Activated CD8-positive, alpha-beta memory T cell treated with anti-CD3 and anti-CD28 coated beads, Interleukin-2, amount 50 U/mL, for 24 hours (primary cell): ENCODE measurements at regions not wholly inside any gene's neighbourhood (a gene's known extent, or its start where the extent isn't known, plus 50 kb on each side); places are given as distances from the start of the nearest gene placed in this dataset.

Source experiments
- DNase-seq: peaks from one replicate; pipeline ENCODE4 v3.0.0-alpha.2; 2020; ENCODE audit errors: extremely low read depth

DNA sequence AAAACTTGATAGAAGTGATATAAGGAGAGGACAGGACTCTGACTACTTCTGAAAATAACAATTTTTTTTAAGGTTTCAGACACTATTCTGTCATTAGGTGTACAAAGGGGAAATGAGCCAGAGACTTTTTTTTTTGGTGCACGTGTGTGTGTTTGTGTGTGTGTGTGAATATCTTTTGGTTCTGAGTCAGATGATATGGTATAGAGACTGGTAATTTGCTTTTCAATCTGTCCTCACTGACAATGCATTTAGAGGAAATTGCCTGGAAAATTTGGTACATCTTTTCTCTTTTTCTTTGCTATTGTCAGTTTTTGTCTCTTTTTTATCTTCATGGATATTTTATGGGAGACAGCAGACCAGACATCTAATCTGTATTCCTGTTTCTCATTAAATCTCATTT, 59.3 kb downstream of the DDIT4L start:
- no peak for DNase-seq

DNA sequence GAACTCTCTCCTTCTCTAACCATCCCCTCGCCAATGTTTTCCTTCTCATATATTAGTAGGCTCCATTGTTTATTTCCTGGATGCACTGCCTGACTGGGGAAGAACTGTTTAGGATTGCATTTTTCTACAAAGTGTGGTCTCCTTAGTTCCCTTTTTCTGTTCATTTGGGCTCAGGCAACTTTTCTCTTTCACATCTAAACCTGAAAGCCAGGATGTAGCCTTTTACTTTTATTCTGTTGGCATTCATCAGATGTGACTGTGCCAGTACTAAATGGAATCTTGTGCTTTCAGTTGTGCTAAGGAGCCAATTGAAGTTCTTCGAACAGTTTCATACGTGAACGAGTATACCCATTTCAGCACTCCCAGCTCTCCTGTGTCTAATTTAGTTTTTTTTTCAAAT, 59.8 kb downstream of the DDIT4L start:
- no peak for DNase-seq

DNA sequence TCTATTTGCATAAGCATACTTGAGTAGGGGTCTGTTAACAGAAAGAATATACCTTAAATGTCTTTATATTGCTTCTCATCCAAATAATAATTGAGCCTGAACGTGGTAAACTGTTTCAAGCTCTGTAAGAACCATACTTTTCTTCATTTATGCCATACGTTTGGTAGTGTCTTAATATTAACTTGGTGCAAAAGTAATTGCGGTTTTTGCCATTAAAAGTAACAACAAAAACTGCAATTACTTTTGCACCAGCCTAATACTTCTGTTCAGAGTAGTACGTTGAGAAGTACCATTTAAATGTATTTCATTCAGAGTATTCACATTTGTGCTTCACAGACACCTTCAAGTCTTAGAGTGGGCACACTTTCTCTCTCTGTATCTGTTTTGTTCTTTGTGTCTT, 60.5 kb downstream of the DDIT4L start:
- DNase-seq, result no peak

DNA sequence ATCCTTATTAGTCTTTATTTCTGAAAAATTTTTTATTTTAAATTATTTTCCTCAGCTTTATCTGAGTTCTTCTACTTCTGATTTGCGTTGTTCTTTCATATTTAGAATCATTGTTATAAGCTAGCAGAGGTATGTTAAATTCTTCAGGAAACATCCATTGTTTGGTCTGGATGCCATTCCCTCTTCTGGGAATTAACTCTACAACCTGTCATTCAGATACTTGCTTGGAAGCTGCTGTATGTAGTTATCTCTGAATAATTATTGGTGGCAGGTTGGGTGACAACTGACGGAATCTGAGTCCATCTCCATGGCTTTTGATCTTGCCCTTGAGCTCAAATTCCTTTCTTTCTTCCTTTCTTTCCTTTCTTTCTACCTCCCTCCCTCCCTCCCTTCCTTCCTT, 61.9 kb downstream of the DDIT4L start:
- no peak for DNase-seq

DNA sequence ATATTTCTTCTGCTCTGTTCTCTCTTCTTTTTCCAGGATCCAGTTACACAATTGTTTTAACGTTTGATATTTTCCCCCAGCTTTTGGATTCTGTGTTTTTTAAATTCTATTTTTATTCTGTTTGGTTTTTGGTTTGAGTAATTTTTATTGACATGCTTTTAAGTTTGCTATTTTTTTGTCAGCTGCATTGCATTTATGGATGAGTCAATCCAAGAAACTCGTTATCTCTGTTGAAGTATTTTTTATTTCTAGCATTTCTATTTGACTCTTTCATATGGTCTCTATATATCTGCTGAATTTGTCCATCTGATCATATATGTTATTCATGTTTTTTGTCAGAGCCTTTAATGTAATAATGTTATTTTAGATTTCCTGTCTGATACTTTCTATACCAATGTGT, 65.6 kb downstream of the DDIT4L start:
- no peak for DNase-seq

GRCh38 chr4:100118181-100118580, 72.1 kb downstream of the DDIT4L start:
- DNase-seq, result no peak

GRCh38 chr4:100117750-100118149, 72.5 kb downstream of the DDIT4L start:
- no peak for DNase-seq

- no peak for DNase-seq
These were observed 75.4 kb downstream of the DDIT4L start for GRCh38 chr4:100114909-100115308.

DNA sequence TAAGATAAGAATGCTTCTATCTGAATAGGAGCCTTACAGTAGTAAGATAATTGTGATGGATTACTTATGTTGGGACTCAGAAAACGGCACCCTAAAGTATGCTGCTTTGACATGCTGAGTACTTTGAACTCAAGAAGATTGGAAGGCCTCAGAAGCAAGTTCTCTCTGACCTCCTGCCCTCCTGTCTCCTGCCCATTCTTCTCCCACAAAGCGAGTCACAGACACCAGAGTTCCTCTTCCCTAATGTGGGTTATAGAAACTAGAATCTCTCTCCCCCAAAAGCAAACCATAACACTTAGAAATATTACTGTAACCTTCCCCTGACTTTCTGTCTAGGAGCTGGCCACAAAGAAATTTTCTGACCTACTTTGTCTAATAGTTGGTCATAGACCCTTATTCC, 76.5 kb downstream of the DDIT4L start:
- no peak for DNase-seq

DNA sequence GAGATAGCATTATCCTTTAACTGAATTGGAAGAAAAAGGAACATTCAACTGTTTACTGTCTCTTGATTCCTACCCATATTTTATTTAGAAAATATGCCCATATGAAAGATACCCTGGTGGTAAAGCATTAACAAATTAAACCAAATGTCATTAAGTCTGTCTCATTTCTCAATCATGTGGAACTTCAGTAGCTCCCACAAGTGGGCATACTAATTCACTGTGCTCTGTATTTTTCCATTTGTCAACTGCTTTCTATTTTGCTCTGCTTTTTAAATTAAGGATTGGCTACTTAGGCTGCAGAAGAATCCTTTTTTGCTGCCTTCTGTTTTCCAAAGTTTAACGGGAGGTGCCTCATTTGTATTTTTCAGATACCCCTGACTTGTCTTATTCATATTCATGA, 77.2 kb downstream of the DDIT4L start:
- DNase-seq, result no peak

DNA sequence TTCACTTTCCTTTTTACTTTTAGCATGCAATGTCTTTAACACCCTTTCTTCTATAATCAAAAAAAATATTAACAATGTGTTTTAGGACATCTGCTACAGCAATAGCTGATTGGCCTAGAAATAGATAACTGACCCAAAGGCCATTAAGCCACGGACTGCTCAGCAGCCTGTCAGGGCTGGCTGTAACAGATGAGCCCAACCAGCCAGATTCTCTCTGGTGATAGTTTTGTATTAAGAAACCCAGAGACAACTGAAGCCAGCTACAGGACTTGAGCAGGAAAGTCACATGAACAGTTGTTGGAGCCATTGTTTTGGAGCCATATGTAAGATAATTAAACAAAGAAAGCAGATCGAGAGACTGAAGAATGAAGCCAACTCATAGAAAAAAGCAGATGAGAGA, 80.3 kb downstream of the DDIT4L start:
- no peak for DNase-seq

GRCh38 chr4:100108869-100109268, 81.4 kb downstream of the DDIT4L start:
- no peak for DNase-seq

- DNase-seq, result no peak
These were observed 83.3 kb downstream of the DDIT4L start for GRCh38 chr4:100106982-100107381.

- DNase-seq, result no peak
These were observed 86.6 kb downstream of the DDIT4L start for GRCh38 chr4:100103671-100104070.

GRCh38 chr4:100100985-100101384, 89.3 kb downstream of the DDIT4L start:
- no peak for DNase-seq

- no peak for DNase-seq
These were observed 90.5 kb downstream of the DDIT4L start for GRCh38 chr4:100099746-100100145.

GRCh38 chr4:100098681-100099080, 91.6 kb downstream of the DDIT4L start:
- no peak for DNase-seq

- DNase-seq, result no peak
These were observed 92.2 kb downstream of the DDIT4L start for GRCh38 chr4:100098011-100098545.

DNA sequence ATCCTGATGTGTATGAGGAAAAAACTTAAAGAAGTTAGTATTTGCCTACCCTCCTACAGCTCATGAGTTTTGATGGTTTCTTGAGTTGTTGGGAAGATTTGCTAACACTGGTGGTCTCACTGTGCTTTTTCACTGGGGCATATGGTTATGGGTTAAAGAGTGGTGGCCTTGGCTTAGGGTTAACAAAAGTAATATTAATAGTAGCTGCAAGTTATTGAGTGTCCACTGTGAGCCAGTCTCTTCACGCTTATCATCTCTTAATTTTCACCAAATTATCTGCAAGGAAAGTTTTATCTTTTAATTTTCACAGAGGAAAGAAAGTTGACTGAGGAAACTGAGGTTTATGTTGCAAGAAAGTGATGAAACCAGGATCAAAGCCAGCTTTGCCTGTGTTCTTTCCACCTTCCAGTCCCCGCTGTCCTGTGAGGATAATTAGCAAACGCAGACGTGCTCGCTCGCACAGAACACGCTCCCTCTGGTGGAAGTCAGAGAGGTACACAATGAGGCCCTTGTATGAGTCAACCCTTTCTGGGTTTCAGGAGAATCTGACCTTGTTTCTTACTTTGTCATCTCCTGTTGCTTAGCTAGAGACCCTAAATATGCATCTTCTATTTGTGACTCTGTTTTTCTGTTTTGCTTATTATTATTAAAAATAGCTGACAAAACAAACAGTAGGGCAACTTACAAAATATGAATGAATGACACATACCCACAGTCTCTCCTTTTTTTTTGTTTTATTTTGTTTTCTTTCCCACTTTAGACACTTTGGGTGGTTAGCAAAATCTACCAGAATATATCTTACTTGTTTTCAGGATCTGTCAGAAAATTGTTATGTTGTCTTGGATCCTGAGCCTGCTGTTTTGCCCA, 94.3 kb downstream of the DDIT4L start:
- peak; percentile 25 for DNase-seq

DNA sequence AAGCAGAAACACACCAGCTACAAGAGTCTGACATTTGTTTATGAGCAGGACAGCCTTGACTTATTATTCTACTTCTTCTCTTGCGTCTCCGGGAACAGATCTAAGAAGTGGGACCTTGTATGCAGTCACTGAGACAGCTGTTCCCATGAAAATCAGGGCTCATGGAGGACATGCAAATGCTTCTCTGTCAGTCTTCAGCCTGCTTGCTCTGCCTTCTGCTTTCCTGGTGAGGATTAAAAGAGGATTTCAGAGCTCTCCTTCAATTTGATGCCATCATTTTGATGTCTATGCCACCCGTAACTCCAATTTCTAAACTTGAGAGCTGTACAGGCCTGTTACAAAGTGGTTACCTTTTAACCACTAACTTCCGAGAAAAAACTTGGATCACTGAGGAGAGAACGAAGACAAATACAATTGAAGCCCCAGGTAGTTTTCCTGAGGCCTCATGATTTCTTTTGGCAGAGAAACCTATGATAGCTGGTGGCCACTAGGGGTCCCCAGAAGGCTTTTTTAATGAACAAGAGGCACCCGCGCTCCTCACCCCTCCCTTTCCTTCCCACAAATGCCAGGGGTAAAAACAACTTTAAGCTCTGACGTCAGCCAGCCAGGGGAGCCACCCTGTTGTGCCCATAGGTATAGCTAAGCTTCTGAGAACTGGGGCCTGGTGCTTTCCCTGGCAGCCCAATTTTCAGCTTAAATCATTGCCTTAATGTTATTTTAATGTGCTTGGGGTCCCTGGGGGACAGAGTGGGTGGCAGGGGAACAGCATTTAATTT, 97.0 kb downstream of the DDIT4L start:
- peak; percentile 60 for DNase-seq

DNA sequence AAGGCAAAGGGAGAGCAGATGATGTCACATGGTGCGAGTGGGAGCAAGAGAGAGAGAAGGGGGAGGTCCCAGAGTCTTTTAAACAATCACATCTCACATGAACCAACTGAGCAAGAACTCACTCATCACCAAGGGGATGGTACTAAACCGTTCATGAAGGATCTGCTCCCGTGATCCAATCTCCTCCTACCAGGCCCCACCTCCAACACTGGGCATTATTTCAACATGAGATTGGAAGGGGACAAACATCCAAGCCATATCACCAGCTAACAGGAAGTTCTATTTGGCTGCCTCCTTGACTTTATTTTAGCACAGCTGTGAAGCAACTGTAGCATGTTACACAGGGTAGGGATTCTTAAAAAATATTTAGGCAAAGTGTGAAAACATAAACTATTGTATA, 102.5 kb downstream of the DDIT4L start:
- no peak for DNase-seq

GRCh38 chr4:100086766-100087431, 103.4 kb downstream of the DDIT4L start:
- DNase-seq, result no peak
